ENCODE measurements at regions not wholly inside any gene's neighbourhood (a gene's known extent, or its start where the extent isn't known, plus 50 kb on each side); places are given as distances from the start of the nearest gene placed in this dataset.

DNA sequence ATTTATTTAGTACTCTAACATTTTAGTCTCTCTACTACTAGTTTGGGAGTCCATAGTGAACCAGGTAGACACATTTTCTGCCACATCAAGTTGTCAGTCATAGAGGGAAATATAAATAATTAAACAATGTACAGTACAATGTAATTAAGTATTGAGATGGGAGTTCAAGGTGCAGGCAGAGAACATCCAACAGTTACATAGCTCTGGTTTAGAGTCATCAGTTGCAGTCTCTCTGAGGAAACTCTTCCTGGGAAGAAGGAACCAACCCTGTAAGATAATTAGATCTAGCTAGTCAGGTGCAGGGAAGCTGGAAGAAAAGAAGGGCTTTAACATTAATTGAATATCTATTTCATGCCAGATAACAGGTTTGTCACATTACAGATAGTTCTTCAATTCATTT lies 457.9 kb upstream of the DYNLRB2 start:
- TF ChIP-seq EZH2 (IDR thresholded peaks at IDR 0.05) (no peak), POLR2AphosphoS5 (IDR thresholded peaks at IDR 0.05; ENCODE audit: borderline replicate concordance, low read depth, low read length) (no peak), FOXP2 (optimal IDR thresholded peaks at IDR 0.05; ENCODE audit: control extremely low read depth, extremely low read length, insufficient read depth) (no peak)
